ENCODE measurements at regions not wholly inside any gene's neighbourhood (a gene's known extent, or its start where the extent isn't known, plus 50 kb on each side); places are given as distances from the start of the nearest gene placed in this dataset.

DNA sequence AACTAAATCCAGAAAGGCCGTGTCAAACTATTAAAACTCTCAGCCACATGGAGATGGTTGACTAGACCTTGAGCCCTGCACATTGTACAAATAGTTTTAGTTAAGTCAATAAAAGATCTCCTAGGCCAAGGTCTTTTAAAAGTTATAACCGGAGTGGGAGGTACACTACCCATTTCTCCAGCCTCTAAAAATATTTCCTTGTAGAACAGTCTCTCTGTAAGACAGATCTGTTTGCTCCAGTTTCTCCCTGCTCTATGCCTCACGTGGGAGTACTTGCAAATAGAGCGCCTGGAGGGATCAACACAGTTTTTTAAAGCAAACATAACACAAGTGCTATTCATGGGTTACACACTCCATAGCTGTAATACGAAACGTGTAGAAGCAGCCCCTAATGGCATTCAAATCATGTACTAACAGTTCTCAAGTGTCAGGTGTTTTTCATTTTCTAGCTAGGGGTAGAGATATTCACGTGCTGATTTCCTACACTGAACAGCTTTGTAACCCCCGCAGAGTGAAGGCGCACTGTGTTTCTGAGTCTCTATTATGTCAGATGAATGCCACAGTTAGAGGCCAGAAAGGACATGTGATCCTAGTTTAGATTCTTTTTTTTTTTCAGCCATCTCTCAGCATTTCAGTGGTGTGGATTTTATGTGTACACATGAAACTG is 703.4 kb upstream of the GRAMD2B start (continued):
- TF ChIP-seq EP300 (IDR thresholded peaks at IDR 0.05; ENCODE audit: low read depth in 2 of 2, low read length in 2 of 2) (peak in 1 of 2 experiments; percentile 66; a peak in 2 of 4 replicates), EP300 (CRISPR knock-in tag; IDR thresholded peaks at IDR 0.05; ENCODE audit: borderline replicate concordance) (peak; percentile 46; the same call in 1 of the 2 replicates), FOXA3 (CRISPR knock-in tag; IDR thresholded peaks at IDR 0.05) (peak; percentile 54), HMG20A (CRISPR knock-in tag; IDR thresholded peaks at IDR 0.05; ENCODE audit: borderline replicate concordance) (peak; percentile 53; the same call in 1 of the 2 replicates), ZNF264 (CRISPR knock-in tag; IDR thresholded peaks at IDR 0.05) (peak; percentile 63; the same call in 1 of the 2 replicates), ZFP41 (CRISPR knock-in tag; IDR thresholded peaks at IDR 0.05; ENCODE audit: borderline replicate concordance) (no peak), PAWR (CRISPR knock-in tag; IDR thresholded peaks at IDR 0.05; ENCODE audit: borderline replicate concordance) (no peak), NCOA2 (CRISPR knock-in tag; IDR thresholded peaks at IDR 0.05) (peak; percentile 87), NFIC (IDR thresholded peaks at IDR 0.05; ENCODE audit: low read length) (peak; percentile 46; the same call in 1 of the 2 replicates), ZNF703 (CRISPR knock-in tag; IDR thresholded peaks at IDR 0.05; ENCODE audit: borderline replicate concordance) (no peak), ONECUT2 (CRISPR knock-in tag; IDR thresholded peaks at IDR 0.05) (peak; percentile 64; the same call in 1 of the 2 replicates), MTA3 (CRISPR knock-in tag; IDR thresholded peaks at IDR 0.05) (no peak), SRSF1 (optimal IDR thresholded peaks at IDR 0.05; ENCODE audit: low read depth, low read length) (no peak), ZNF263 (CRISPR knock-in tag; IDR thresholded peaks at IDR 0.05) (no peak), ZNF430 (CRISPR knock-in tag; IDR thresholded peaks at IDR 0.05) (no peak), ZNF766 (CRISPR knock-in tag; IDR thresholded peaks at IDR 0.05; ENCODE audit: borderline replicate concordance) (0 out of 2 replicates have a peak, but pooled peaks have one; percentile 48), ZSCAN9 (CRISPR knock-in tag; IDR thresholded peaks at IDR 0.05; ENCODE audit: borderline replicate concordance) (peak; percentile 33; the same call in 1 of the 2 replicates)
- TF ChIP-seq, protein P1, sequence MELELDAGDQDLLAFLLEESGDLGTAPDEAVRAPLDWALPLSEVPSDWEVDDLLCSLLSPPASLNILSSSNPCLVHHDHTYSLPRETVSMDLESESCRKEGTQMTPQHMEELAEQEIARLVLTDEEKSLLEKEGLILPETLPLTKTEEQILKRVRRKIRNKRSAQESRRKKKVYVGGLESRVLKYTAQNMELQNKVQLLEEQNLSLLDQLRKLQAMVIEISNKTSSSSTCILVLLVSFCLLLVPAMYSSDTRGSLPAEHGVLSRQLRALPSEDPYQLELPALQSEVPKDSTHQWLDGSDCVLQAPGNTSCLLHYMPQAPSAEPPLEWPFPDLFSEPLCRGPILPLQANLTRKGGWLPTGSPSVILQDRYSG (CRISPR knock-in tag; IDR thresholded peaks at IDR 0.05): no peak
- TF ChIP-seq, protein P2, sequence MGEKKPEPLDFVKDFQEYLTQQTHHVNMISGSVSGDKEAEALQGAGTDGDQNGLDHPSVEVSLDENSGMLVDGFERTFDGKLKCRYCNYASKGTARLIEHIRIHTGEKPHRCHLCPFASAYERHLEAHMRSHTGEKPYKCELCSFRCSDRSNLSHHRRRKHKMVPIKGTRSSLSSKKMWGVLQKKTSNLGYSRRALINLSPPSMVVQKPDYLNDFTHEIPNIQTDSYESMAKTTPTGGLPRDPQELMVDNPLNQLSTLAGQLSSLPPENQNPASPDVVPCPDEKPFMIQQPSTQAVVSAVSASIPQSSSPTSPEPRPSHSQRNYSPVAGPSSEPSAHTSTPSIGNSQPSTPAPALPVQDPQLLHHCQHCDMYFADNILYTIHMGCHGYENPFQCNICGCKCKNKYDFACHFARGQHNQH (CRISPR knock-in tag; IDR thresholded peaks at IDR 0.05): 0 out of 2 replicates have a peak, but pooled peaks have one; percentile 24
- TF ChIP-seq, protein P3, sequence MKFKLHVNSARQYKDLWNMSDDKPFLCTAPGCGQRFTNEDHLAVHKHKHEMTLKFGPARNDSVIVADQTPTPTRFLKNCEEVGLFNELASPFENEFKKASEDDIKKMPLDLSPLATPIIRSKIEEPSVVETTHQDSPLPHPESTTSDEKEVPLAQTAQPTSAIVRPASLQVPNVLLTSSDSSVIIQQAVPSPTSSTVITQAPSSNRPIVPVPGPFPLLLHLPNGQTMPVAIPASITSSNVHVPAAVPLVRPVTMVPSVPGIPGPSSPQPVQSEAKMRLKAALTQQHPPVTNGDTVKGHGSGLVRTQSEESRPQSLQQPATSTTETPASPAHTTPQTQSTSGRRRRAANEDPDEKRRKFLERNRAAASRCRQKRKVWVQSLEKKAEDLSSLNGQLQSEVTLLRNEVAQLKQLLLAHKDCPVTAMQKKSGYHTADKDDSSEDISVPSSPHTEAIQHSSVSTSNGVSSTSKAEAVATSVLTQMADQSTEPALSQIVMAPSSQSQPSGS (CRISPR knock-in tag; IDR thresholded peaks at IDR 0.05): peak; percentile 19
- TF ChIP-seq, protein P4, sequence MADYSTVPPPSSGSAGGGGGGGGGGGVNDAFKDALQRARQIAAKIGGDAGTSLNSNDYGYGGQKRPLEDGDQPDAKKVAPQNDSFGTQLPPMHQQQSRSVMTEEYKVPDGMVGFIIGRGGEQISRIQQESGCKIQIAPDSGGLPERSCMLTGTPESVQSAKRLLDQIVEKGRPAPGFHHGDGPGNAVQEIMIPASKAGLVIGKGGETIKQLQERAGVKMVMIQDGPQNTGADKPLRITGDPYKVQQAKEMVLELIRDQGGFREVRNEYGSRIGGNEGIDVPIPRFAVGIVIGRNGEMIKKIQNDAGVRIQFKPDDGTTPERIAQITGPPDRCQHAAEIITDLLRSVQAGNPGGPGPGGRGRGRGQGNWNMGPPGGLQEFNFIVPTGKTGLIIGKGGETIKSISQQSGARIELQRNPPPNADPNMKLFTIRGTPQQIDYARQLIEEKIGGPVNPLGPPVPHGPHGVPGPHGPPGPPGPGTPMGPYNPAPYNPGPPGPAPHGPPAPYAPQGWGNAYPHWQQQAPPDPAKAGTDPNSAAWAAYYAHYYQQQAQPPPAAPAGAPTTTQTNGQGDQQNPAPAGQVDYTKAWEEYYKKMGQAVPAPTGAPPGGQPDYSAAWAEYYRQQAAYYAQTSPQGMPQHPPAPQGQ (CRISPR knock-in tag; IDR thresholded peaks at IDR 0.05; ENCODE audit: borderline replicate concordance): no peak
- TF ChIP-seq, protein P5, sequence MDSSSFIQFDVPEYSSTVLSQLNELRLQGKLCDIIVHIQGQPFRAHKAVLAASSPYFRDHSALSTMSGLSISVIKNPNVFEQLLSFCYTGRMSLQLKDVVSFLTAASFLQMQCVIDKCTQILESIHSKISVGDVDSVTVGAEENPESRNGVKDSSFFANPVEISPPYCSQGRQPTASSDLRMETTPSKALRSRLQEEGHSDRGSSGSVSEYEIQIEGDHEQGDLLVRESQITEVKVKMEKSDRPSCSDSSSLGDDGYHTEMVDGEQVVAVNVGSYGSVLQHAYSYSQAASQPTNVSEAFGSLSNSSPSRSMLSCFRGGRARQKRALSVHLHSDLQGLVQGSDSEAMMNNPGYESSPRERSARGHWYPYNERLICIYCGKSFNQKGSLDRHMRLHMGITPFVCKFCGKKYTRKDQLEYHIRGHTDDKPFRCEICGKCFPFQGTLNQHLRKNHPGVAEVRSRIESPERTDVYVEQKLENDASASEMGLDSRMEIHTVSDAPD (CRISPR knock-in tag; IDR thresholded peaks at IDR 0.05): 0 out of 2 replicates have a peak, but pooled peaks have one; percentile 23
- TF ChIP-seq, protein P6, sequence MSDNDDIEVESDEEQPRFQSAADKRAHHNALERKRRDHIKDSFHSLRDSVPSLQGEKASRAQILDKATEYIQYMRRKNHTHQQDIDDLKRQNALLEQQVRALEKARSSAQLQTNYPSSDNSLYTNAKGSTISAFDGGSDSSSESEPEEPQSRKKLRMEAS (IDR thresholded peaks at IDR 0.05): peak; percentile 44; the same call in 1 of the 2 replicates

Measured in HepG2 (cell line).